Smooth muscle cell (in vitro differentiated cells): ENCODE measurements at regions not wholly inside any gene's neighbourhood (a gene's known extent, or its start where the extent isn't known, plus 50 kb on each side); places are given as distances from the start of the nearest gene placed in this dataset.

ENCODE experiments used
- DNase-seq: peaks from one replicate; lab custom pipeline; 2025; ENCODE audit not compliant: unreplicated experiment; lab: John Stamatoyannopoulos, UW
- H2AFZ ChIP-seq: fragments of 200-600 bp; sonication (generic); 2 replicates; pipeline ENCODE4 v1.6.0; 2016; ENCODE audit warnings: antibody characterized with exemption, low read depth, mild to moderate bottlenecking
- H3F3A ChIP-seq: fragments of 200-600 bp; sonication (generic); 2 replicates; pipeline ENCODE4 v1.6.0; 2017; ENCODE audit warnings: antibody characterized with exemption, low read depth
- H3K27ac ChIP-seq: fragments of 200-600 bp; sonication (generic); 2 replicates; pipeline ENCODE4 v1.5.1; 2016; ENCODE audit warnings: low read depth, mild to moderate bottlenecking
- H3K27me3 ChIP-seq: fragments of 200-600 bp; sonication (generic); 2 replicates; pipeline ENCODE4 v1.6.1; 2016; ENCODE audit warnings: low read depth, mild to moderate bottlenecking
- H3K36me3 ChIP-seq: fragments of 200-600 bp; sonication (generic); 2 replicates; pipeline ENCODE4 v1.5.1; 2016; ENCODE audit warnings: low read depth
- H3K4me1 ChIP-seq: fragments of 200-600 bp; sonication (generic); 2 replicates; pipeline ENCODE4 v1.5.1; 2016; ENCODE audit warnings: low read depth
- H3K4me2 ChIP-seq: fragments of 200-600 bp; sonication (generic); 2 replicates; pipeline ENCODE4 v1.6.0; 2016; ENCODE audit warnings: mild to moderate bottlenecking
- H3K4me3 ChIP-seq: fragments of 200-600 bp; sonication (generic); 2 replicates; pipeline ENCODE4 v1.5.1; 2016; ENCODE audit warnings: mild to moderate bottlenecking
- H3K79me2 ChIP-seq: fragments of 200-600 bp; sonication (generic); 2 replicates; pipeline ENCODE4 v1.6.0; 2016; ENCODE audit warnings: low read depth, mild to moderate bottlenecking
- H3K9ac ChIP-seq: fragments of 200-600 bp; sonication (generic); 2 replicates; pipeline ENCODE4 v1.6.0; 2016; ENCODE audit warnings: low read depth
- H3K9me3 ChIP-seq: fragments of 200-600 bp; sonication (generic); replicated peaks from 2 replicates; pipeline ENCODE4 v1.5.1; 2016; ENCODE audit warnings: low read depth
- H4K20me1 ChIP-seq: fragments of 200-600 bp; sonication (generic); 2 replicates; pipeline ENCODE4 v1.6.0; 2016; ENCODE audit warnings: low read depth
- CTCF ChIP-seq: fragments of 200-600 bp; sonication (generic); IDR thresholded peaks from 2 replicates; pipeline ENCODE4 v1.5.1; 2017; ENCODE audit warnings: borderline replicate concordance, mild to moderate bottlenecking, antibody characterized with exemption; ENCODE audit not compliant: insufficient read depth, poor library complexity, severe bottlenecking
- WGBS: methylation state at CpG from one replicate; pipeline ENCODE4 v1.1.7; 2016; ENCODE audit warnings: low lambda C conversion rate; 5-methylcytosine and 5-hydroxymethylcytosine counted together

- Histone ChIP-seq H3K4me1 (no peaks in the 10 kb centered on the region), H3K9me3 (no peaks in the 10 kb centered on the region), H2AFZ (no peak overlapping the region), H3K9ac (no peak overlapping the region), H3K27me3 (peaks cover 9% of the 10 kb centered on the region), H3K4me2 (no peak overlapping the region), H3K4me3 (no peak overlapping the region), H4K20me1 (no peaks in the 10 kb centered on the region), H3K79me2 (no peaks in the 10 kb centered on the region), H3K36me3 (no peaks in the 10 kb centered on the region), H3F3A (no peaks in the 10 kb centered on the region), H3K27ac (no peak overlapping the region)
- no peak for TF ChIP-seq CTCF
- WGBS: 49% methylated on average over 14 of the region's 14 CpGs
- DNase-seq: no peak
These were observed 77.3 kb downstream of the UBIAD1 start for GRCh38 chr1:11350265-11350664.

- 87% methylated on average over 12 of the region's 12 CpGs for WGBS
These were observed 79.2 kb downstream of the UBIAD1 start for GRCh38 chr1:11352058-11352715.

DNA sequence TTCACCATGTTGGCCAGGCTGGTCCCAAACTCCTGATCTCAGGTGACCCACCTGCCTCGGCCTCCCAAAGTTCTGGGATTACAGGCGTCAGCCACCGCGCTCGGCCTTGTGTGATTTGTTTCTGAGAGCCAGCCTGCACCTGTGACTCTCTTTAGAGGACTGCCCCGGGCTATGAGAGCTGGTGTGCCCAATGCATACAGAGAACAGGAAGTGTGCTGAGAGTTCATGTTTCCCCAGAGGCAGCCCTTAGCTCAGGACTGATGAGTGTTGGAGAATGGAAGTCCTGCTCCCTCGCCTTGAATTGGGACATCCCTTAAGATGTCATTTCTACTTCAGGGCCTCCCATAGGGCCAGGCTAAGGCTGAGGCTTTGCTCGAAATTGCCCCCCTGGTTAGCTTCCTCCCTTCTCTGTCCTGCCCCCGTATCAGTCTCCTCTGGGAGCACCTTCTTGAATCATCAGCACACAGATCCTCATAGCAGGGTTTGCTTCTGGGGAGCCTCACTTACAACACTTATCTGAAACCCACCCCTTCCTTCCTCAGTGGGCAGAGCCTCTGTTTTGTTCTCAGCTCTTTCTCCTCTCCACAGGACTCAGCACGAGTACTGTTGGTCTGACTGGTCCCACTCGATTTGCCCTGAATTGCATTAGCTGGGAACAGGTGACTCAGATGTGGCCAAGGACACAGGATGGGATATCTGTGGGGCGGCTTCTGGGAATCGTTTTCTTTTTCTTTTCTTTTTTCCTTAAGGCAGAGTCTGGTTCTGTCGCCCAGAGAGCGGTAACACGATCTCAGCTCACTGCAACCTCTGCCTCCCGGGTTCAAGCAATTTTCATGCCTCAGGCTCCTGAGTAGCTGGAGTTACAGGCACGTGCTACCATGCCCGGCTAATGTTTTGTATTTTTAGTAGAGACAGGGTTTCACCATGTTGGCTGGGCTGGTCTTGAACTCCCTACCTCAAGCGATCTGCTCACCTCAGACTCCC, 80.1 kb downstream of the UBIAD1 start:
- Histone ChIP-seq H3K4me2 (no peak overlapping the region), H3K36me3 (no peaks in the 10 kb centered on the region), H3K27ac (no peak overlapping the region), H3K27me3 (peaks cover 36% of the 10 kb centered on the region), H3K9me3 (no peaks in the 10 kb centered on the region), H2AFZ (no peak overlapping the region), H4K20me1 (no peaks in the 10 kb centered on the region), H3F3A (no peaks in the 10 kb centered on the region), H3K9ac (no peak overlapping the region), H3K4me1 (no peaks in the 10 kb centered on the region), H3K79me2 (no peaks in the 10 kb centered on the region), H3K4me3 (no peak overlapping the region)
- no peak for DNase-seq
- no peak for TF ChIP-seq CTCF
- WGBS: 79% methylated on average over 20 of the region's 20 CpGs

More at GRCh38 chr1:11352058-11352715, 79.2 kb downstream of the UBIAD1 start:
- no peak overlapping the region for H3K4me2 ChIP-seq
- no peak for DNase-seq
- H3K27ac ChIP-seq: no peak overlapping the region
- no peak overlapping the region for H3K4me3 ChIP-seq
- H3F3A ChIP-seq: no peaks in the 10 kb centered on the region
- H3K9ac ChIP-seq: no peak overlapping the region
- H3K36me3 ChIP-seq: no peaks in the 10 kb centered on the region
- H3K9me3 ChIP-seq: no peaks in the 10 kb centered on the region
- no peaks in the 10 kb centered on the region for H4K20me1 ChIP-seq
- H2AFZ ChIP-seq: no peak overlapping the region
- H3K4me1 ChIP-seq: no peaks in the 10 kb centered on the region
- peaks cover 28% of the 10 kb centered on the region for H3K27me3 ChIP-seq
- no peak for TF ChIP-seq CTCF
- H3K79me2 ChIP-seq: no peaks in the 10 kb centered on the region
